Osteocyte (in vitro differentiated cells): ENCODE measurements at regions not wholly inside any gene's neighbourhood (a gene's known extent, or its start where the extent isn't known, plus 50 kb on each side); places are given as distances from the start of the nearest gene placed in this dataset.

ENCODE experiments used
- DNase-seq: peaks from one replicate; pipeline ENCODE4 v3.0.0; 2021; ENCODE audit warnings: mixed read lengths; ENCODE audit not compliant: unreplicated experiment; ENCODE audit errors: extremely low spot score
- H3K27ac Mint-ChIP-seq: one replicate; pipeline ENCODE4 v1.8.0; 2021; ENCODE audit warnings: mild to moderate bottlenecking, mixed read lengths; ENCODE audit not compliant: unreplicated experiment
- H3K27me3 Mint-ChIP-seq: one replicate; pipeline ENCODE4 v1.8.0; 2021; ENCODE audit warnings: mixed read lengths; ENCODE audit not compliant: unreplicated experiment
- H3K36me3 Mint-ChIP-seq: one replicate; pipeline ENCODE4 v1.8.0; 2021; ENCODE audit warnings: mixed read lengths; ENCODE audit not compliant: unreplicated experiment
- H3K4me1 Mint-ChIP-seq: one replicate; pipeline ENCODE4 v1.8.0; 2021; ENCODE audit warnings: mixed read lengths; ENCODE audit not compliant: unreplicated experiment
- H3K4me3 Mint-ChIP-seq: one replicate; pipeline ENCODE4 v1.8.0; 2021; ENCODE audit warnings: mild to moderate bottlenecking, moderate library complexity, mixed read lengths; ENCODE audit not compliant: unreplicated experiment
- H3K9me3 Mint-ChIP-seq: one replicate; pipeline ENCODE4 v1.8.0; 2021; ENCODE audit warnings: mixed read lengths; ENCODE audit not compliant: unreplicated experiment
- TF ChIP-seq, protein P1 (sequence below): fragments of 200-600 bp; sonication (generic); IDR thresholded peaks from 2 replicates; pipeline ENCODE4 v1.5.0; 2021; ENCODE audit warnings: antibody characterized with exemption, mild to moderate bottlenecking, moderate library complexity

DNA sequence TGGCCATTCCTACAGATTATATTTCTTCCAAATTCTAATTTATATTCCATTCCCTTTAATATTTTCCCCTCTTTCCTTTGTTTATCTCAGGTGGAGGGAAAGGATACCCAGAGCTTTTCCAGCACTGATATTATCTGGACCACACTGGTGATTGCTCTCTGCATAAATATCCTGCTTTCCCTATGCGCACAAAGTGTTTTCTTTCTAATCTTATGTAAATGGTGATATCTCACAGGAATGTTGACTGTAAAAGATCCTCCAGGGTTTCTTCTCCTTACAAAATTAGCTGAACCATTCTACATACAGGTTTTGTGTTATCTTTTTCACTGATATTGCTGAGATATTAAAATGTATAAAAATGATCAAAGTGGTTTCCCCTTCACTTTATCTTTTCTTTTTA, 59.1 kb upstream of the GALNT13 start:
- TF ChIP-seq, protein P1, sequence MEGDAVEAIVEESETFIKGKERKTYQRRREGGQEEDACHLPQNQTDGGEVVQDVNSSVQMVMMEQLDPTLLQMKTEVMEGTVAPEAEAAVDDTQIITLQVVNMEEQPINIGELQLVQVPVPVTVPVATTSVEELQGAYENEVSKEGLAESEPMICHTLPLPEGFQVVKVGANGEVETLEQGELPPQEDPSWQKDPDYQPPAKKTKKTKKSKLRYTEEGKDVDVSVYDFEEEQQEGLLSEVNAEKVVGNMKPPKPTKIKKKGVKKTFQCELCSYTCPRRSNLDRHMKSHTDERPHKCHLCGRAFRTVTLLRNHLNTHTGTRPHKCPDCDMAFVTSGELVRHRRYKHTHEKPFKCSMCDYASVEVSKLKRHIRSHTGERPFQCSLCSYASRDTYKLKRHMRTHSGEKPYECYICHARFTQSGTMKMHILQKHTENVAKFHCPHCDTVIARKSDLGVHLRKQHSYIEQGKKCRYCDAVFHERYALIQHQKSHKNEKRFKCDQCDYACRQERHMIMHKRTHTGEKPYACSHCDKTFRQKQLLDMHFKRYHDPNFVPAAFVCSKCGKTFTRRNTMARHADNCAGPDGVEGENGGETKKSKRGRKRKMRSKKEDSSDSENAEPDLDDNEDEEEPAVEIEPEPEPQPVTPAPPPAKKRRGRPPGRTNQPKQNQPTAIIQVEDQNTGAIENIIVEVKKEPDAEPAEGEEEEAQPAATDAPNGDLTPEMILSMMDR: no peak
- H3K36me3 Mint-ChIP-seq: no peaks in the 10 kb centered on the region
- peaks cover 4% of the 10 kb centered on the region for H3K9me3 Mint-ChIP-seq
- H3K27me3 Mint-ChIP-seq: no peaks in the 10 kb centered on the region
- no peak overlapping the region for H3K4me3 Mint-ChIP-seq
- DNase-seq: no peak
- no peak overlapping the region for H3K27ac Mint-ChIP-seq
- no peaks in the 10 kb centered on the region for H3K4me1 Mint-ChIP-seq

DNA sequence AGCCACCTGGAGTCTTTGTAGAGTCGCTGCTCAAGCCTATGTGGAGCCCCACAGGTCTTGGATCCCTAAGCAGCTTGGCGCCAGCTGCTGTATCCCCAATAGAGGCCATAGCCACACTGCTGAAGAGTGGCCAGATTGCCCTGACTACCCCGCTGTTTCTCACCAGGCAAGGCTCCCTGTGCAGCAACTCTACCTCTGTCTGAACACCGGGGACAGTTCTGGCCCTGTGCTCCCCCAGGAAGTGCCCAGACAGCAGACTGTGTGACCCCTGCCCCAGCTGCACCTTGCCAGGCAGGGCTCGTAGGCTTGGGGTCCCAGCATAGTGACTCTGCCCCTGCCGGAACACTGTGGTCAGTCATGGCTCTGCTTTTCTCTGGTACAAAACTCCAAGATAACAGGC, 53.5 kb upstream of the GALNT13 start:
- H3K27ac Mint-ChIP-seq: no peak overlapping the region
- no peak overlapping the region for H3K4me3 Mint-ChIP-seq
- peaks cover 23% of the 10 kb centered on the region for H3K9me3 Mint-ChIP-seq
- H3K4me1 Mint-ChIP-seq: no peaks in the 10 kb centered on the region
- H3K36me3 Mint-ChIP-seq: no peaks in the 10 kb centered on the region
- TF ChIP-seq, protein P1: no peak
- DNase-seq: no peak
- no peaks in the 10 kb centered on the region for H3K27me3 Mint-ChIP-seq

DNA sequence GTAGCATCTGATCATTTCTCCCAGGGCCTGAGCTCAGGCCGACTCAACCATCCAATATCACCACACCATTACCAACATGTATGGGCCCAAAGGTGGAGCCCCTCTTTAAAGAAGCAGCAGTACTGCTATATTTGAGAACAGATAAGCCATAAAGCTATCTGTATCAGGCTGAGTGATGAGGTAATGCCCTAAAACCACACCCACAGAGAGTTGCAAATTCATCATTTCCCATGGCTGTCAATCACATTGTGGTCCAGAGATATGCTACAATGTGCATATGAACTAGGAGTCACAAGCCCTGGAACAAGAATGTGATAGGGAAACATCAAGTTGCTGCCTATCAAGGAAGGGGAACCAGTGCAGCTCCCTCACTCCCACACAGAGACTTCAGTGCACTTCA, 52.6 kb upstream of the GALNT13 start:
- Mint-ChIP-seq H3K27ac (no peak overlapping the region), H3K27me3 (no peaks in the 10 kb centered on the region), H3K4me3 (no peak overlapping the region), H3K36me3 (no peaks in the 10 kb centered on the region), H3K4me1 (no peaks in the 10 kb centered on the region), H3K9me3 (peaks cover 23% of the 10 kb centered on the region)
- DNase-seq: no peak
- TF ChIP-seq, protein P1: no peak

DNA sequence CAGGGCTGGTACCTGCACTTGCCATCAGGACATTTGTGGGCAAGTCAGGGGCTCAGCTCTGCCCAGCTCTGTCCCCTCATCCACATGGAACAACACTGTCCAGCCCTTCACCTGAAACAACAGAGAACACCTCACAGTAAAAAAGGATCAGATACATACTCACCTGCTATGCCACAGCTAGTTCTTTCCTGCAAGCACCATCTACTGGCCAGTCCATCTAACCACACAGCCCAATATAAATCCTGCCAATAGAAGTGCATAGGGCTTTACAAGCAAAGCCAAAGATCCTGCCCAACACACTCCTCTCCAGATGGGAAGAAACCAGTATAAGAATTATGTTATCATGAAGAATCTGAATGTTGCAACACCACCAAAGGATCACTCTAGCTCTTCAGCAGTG, 52.2 kb upstream of the GALNT13 start:
- H3K4me1 Mint-ChIP-seq: no peaks in the 10 kb centered on the region
- peaks cover 23% of the 10 kb centered on the region for H3K9me3 Mint-ChIP-seq
- no peaks in the 10 kb centered on the region for H3K27me3 Mint-ChIP-seq
- no peak for DNase-seq
- no peaks in the 10 kb centered on the region for H3K36me3 Mint-ChIP-seq
- H3K4me3 Mint-ChIP-seq: no peak overlapping the region
- no peak overlapping the region for H3K27ac Mint-ChIP-seq
- TF ChIP-seq, protein P1: no peak
